GM23338 (cell line): ENCODE measurements at regions not wholly inside any gene's neighbourhood (a gene's known extent, or its start where the extent isn't known, plus 50 kb on each side); places are given as distances from the start of the nearest gene placed in this dataset.

Experiments used
- ATAC-seq: fragments of 200-7000 bp; cut with Tn5 transposase; 3 replicates; pipeline ENCODE4 v1.9.1; 2020
- DNase-seq: peaks from one replicate; pipeline ENCODE4 v3.0.0-alpha.2; 2015; ENCODE audit warnings: low spot score
- H2AFZ ChIP-seq: fragments of 200-600 bp; sonication (generic); 2 replicates; pipeline ENCODE4 v1.8.0; 2016; ENCODE audit warnings: antibody characterized with exemption, mild to moderate bottlenecking, moderate library complexity
- H3F3A ChIP-seq: fragments of 200-600 bp; sonication (generic); replicated peaks from 2 replicates; pipeline ENCODE4 v1.8.0; 2017; ENCODE audit warnings: antibody characterized with exemption, mixed run types, low read depth
- H3K27ac ChIP-seq: fragments of 200-600 bp; sonication (generic); 2 replicates; pipeline ENCODE4 v1.6.1; 2016; ENCODE audit warnings: low read depth
- H3K27me3 ChIP-seq: fragments of 200-600 bp; sonication (generic); 2 replicates; pipeline ENCODE4 v1.8.0; 2016; ENCODE audit warnings: mild to moderate bottlenecking, mixed run types, moderate library complexity; ENCODE audit not compliant: insufficient read depth
- H3K36me3 ChIP-seq: fragments of 200-600 bp; sonication (generic); 2 replicates; pipeline ENCODE4 v1.8.0; 2016; ENCODE audit warnings: mild to moderate bottlenecking; ENCODE audit not compliant: insufficient read depth
- H3K4me1 ChIP-seq: fragments of 200-600 bp; sonication (generic); 2 replicates; pipeline ENCODE4 v1.8.0; 2016; ENCODE audit warnings: mild to moderate bottlenecking, moderate library complexity; ENCODE audit not compliant: insufficient read depth
- H3K4me2 ChIP-seq: fragments of 200-600 bp; sonication (generic); 2 replicates; pipeline ENCODE4 v1.7.1; 2017; ENCODE audit warnings: mixed run types
- H3K4me3 ChIP-seq: fragments of 200-600 bp; sonication (generic); 2 replicates; pipeline ENCODE4 v1.6.1; 2016; ENCODE audit warnings: mixed run types
- H3K79me2 ChIP-seq: fragments of 200-600 bp; sonication (generic); replicated peaks from 2 replicates; pipeline ENCODE4 v1.8.0; 2017; ENCODE audit warnings: mild to moderate bottlenecking; ENCODE audit not compliant: insufficient read depth
- H3K9me2 ChIP-seq: fragments of 200-600 bp; sonication (generic); 2 replicates; pipeline ENCODE4 v1.8.0; 2017; ENCODE audit not compliant: insufficient read depth
- H4K20me1 ChIP-seq: fragments of 200-600 bp; sonication (generic); replicated peaks from 2 replicates; pipeline ENCODE4 v1.8.0; 2017; ENCODE audit warnings: mild to moderate bottlenecking; ENCODE audit not compliant: insufficient read depth
- H3K27ac Mint-ChIP-seq: 2 replicates; pipeline ENCODE4 v1.8.0; 2020; ENCODE audit warnings: inconsistent platforms, mild to moderate bottlenecking, moderate library complexity, mixed read lengths
- H3K27me3 Mint-ChIP-seq: 3 replicates; pipeline ENCODE4 v1.8.0; 2022; ENCODE audit warnings: low read depth, mild to moderate bottlenecking, moderate library complexity, mixed read lengths, inconsistent platforms; ENCODE audit not compliant: insufficient read depth, poor library complexity
- H3K36me3 Mint-ChIP-seq: 3 replicates; pipeline ENCODE4 v1.8.0; 2021; ENCODE audit warnings: low read depth, mild to moderate bottlenecking, inconsistent platforms, moderate library complexity, mixed read lengths
- H3K4me1 Mint-ChIP-seq: 3 replicates; pipeline ENCODE4 v1.8.0; 2020; ENCODE audit warnings: mild to moderate bottlenecking, inconsistent platforms, mixed read lengths
- H3K4me3 Mint-ChIP-seq: 3 replicates; pipeline ENCODE4 v1.8.0; 2021; ENCODE audit warnings: moderate library complexity, mild to moderate bottlenecking, inconsistent platforms, mixed read lengths
- H3K9me3 Mint-ChIP-seq: 3 replicates; pipeline ENCODE4 v1.8.0; 2020; ENCODE audit warnings: moderate library complexity, mild to moderate bottlenecking, inconsistent platforms, mixed read lengths
- CREB1 ChIP-seq: fragments of 250-450 bp; sonication (Bioruptor Pico); IDR thresholded peaks from 2 replicates; pipeline ENCODE4 v1.5.0; 2020; ENCODE audit warnings: low read depth, mild to moderate bottlenecking, moderate library complexity
- EZH2 ChIP-seq: fragments of 200-600 bp; sonication (generic); IDR thresholded peaks from one replicate; pipeline ENCODE4 v1.8.0; 2017; ENCODE audit warnings: antibody characterized with exemption, mild to moderate bottlenecking, low read depth; ENCODE audit not compliant: unreplicated experiment
- EZH2phosphoT487 ChIP-seq: fragments of 200-600 bp; sonication (generic); IDR thresholded peaks from one replicate; pipeline ENCODE4 v1.8.1; 2018; ENCODE audit warnings: antibody characterized with exemption; ENCODE audit not compliant: unreplicated experiment
- JUNB ChIP-seq: IDR thresholded peaks from one replicate; pipeline ENCODE4 v1.6.1; 2016; ENCODE audit warnings: antibody characterized with exemption; ENCODE audit not compliant: unreplicated experiment
- POLR2AphosphoS5 ChIP-seq: IDR thresholded peaks from 2 replicates; pipeline ENCODE4 v1.6.1; 2016; ENCODE audit warnings: antibody characterized with exemption, low read depth
- REST ChIP-seq: IDR thresholded peaks from one replicate; pipeline ENCODE4 v1.6.1; 2018; ENCODE audit warnings: antibody characterized with exemption; ENCODE audit not compliant: unreplicated experiment
- STAT1 ChIP-seq: IDR thresholded peaks from one replicate; pipeline ENCODE4 v1.6.1; 2016; ENCODE audit warnings: antibody characterized with exemption; ENCODE audit not compliant: unreplicated experiment
- ZNF114 ChIP-seq: fragments of 250-450 bp; sonication (Bioruptor Pico); IDR thresholded peaks from 2 replicates; pipeline ENCODE4 v1.5.0; 2020; ENCODE audit warnings: mild to moderate bottlenecking, moderate library complexity
- ZNF331 ChIP-seq: fragments of 250-450 bp; sonication (Bioruptor Pico); IDR thresholded peaks from 2 replicates; pipeline ENCODE4 v1.5.0; 2020; ENCODE audit warnings: low read depth, mild to moderate bottlenecking, moderate library complexity
- ZNF462 ChIP-seq: fragments of 250-450 bp; sonication (Bioruptor Pico); IDR thresholded peaks from 2 replicates; pipeline ENCODE4 v1.5.0; 2020; ENCODE audit warnings: mild to moderate bottlenecking, moderate library complexity

- no peak for TF ChIP-seq REST
- no peak for TF ChIP-seq CREB1
- TF ChIP-seq JUNB: no peak
- no peak for TF ChIP-seq ZNF331 (CRISPR knock-in tag)
- TF ChIP-seq EZH2: no peak
These were observed 82.3 kb upstream of the PHACTR2 start (continued) for GRCh38 chr6:143595251-143596036.

- Mint-ChIP-seq H3K4me3 (no peak overlapping the region), H3K27me3 (no peaks in the 10 kb centered on the region), H3K36me3 (no peaks in the 10 kb centered on the region), H3K9me3 (no peaks in the 10 kb centered on the region), H3K4me1 (peaks cover 22% of the 10 kb centered on the region), H3K27ac (no peak overlapping the region)
- H3K4me3 ChIP-seq: no peak overlapping the region
- H4K20me1 ChIP-seq: no peaks in the 10 kb centered on the region
- H3K4me1 ChIP-seq: peaks cover 7% of the 10 kb centered on the region
- peaks cover 9% of the 10 kb centered on the region; the same call in 1 of the 2 replicates for H3K9me2 ChIP-seq
- no peaks in the 10 kb centered on the region for H3K36me3 ChIP-seq
- no peak overlapping the region for H3K27ac ChIP-seq
- no peak; the same call in 2 of the 3 replicates for ATAC-seq
- H3K27me3 ChIP-seq: no peaks in the 10 kb centered on the region
- H3K79me2 ChIP-seq: no peaks in the 10 kb centered on the region
- no peak for DNase-seq
- no peak overlapping the region for H2AFZ ChIP-seq
- H3K4me2 ChIP-seq: no peak overlapping the region
- H3F3A ChIP-seq: no peaks in the 10 kb centered on the region
- TF ChIP-seq REST (no peak), EZH2phosphoT487 (no peak), ZNF462 (CRISPR knock-in tag) (no peak), STAT1 (no peak), JUNB (no peak), POLR2AphosphoS5 (no peak), ZNF331 (CRISPR knock-in tag) (no peak), ZNF114 (CRISPR knock-in tag) (no peak)
These were observed 83.1 kb upstream of the PHACTR2 start for GRCh38 chr6:143594647-143595046.
